Astrocyte (in vitro differentiated cells and primary cell): ENCODE measurements at regions not wholly inside any gene's neighbourhood (a gene's known extent, or its start where the extent isn't known, plus 50 kb on each side); places are given as distances from the start of the nearest gene placed in this dataset.
A peak's percentile ranks its signal among the peaks of the same experiment; 100 is the strongest.

Source experiments
- DNase-seq: peaks from one replicate; pipeline ENCODE4 v3.0.0-alpha.2; 2010; ENCODE audit warnings: low read depth
- FAIRE-seq: peaks from 2 replicates; lab custom pipeline; 2011; peaks lifted over from hg19 to GRCh38; lab: Jason Lieb, UNC
- H2AFZ ChIP-seq: 2 replicates; pipeline ENCODE4 v1.6.0; 2012; ENCODE audit warnings: low read depth, low read length, inconsistent platforms
- H3K27ac ChIP-seq: 2 replicates; pipeline ENCODE4 v1.5.1; 2011; ENCODE audit warnings: low read depth, low read length, inconsistent platforms
- H3K27me3 ChIP-seq: 2 replicates; pipeline ENCODE4 v1.6.0; 2011; ENCODE audit warnings: low read length, inconsistent platforms; ENCODE audit not compliant: insufficient read depth
- H3K36me3 ChIP-seq: 2 replicates; pipeline ENCODE4 v1.5.1; 2011; ENCODE audit warnings: low read length, inconsistent platforms; ENCODE audit not compliant: insufficient read depth
- H3K4me1 ChIP-seq: 2 replicates; pipeline ENCODE4 v1.5.1; 2011; ENCODE audit warnings: low read length, inconsistent platforms; ENCODE audit not compliant: insufficient read depth
- H3K4me2 ChIP-seq: 2 replicates; pipeline ENCODE4 v1.6.0; 2012; ENCODE audit warnings: low read length, inconsistent platforms
- H3K4me3 ChIP-seq: 2 replicates; pipeline ENCODE4 v1.5.1; 2011; ENCODE audit warnings: low read depth, mild to moderate bottlenecking, low read length, inconsistent platforms; ENCODE audit not compliant: insufficient read depth
- H3K79me2 ChIP-seq: 2 replicates; pipeline ENCODE4 v1.6.0; 2012; ENCODE audit warnings: mild to moderate bottlenecking, low read length, inconsistent platforms; ENCODE audit not compliant: insufficient read depth
- H3K9ac ChIP-seq: 2 replicates; pipeline ENCODE4 v1.6.0; 2012; ENCODE audit warnings: mild to moderate bottlenecking, low read length, inconsistent platforms
- H3K9me3 ChIP-seq: 2 replicates; pipeline ENCODE4 v1.5.1; 2012; ENCODE audit warnings: low read depth, mild to moderate bottlenecking, low read length, inconsistent platforms; ENCODE audit not compliant: insufficient read depth
- H4K20me1 ChIP-seq: 2 replicates; pipeline ENCODE4 v1.6.0; 2012; ENCODE audit warnings: low read length, inconsistent platforms; ENCODE audit not compliant: insufficient read depth
- H3K27ac Mint-ChIP-seq: one replicate; pipeline ENCODE4 v1.8.0; 2021; ENCODE audit warnings: mild to moderate bottlenecking, mixed read lengths; ENCODE audit not compliant: unreplicated experiment
- H3K27me3 Mint-ChIP-seq: one replicate; pipeline ENCODE4 v1.8.0; 2021; ENCODE audit warnings: low read depth, mixed read lengths; ENCODE audit not compliant: unreplicated experiment
- H3K36me3 Mint-ChIP-seq: one replicate; pipeline ENCODE4 v1.8.0; 2021; ENCODE audit warnings: low read depth, mixed read lengths; ENCODE audit not compliant: unreplicated experiment
- H3K4me1 Mint-ChIP-seq: one replicate; pipeline ENCODE4 v1.8.0; 2021; ENCODE audit warnings: low read depth, mixed read lengths; ENCODE audit not compliant: unreplicated experiment
- H3K4me3 Mint-ChIP-seq: one replicate; pipeline ENCODE4 v1.8.0; 2021; ENCODE audit warnings: mild to moderate bottlenecking, moderate library complexity, mixed read lengths; ENCODE audit not compliant: unreplicated experiment
- H3K9me3 Mint-ChIP-seq: one replicate; pipeline ENCODE4 v1.8.0; 2021; ENCODE audit warnings: mild to moderate bottlenecking, mixed read lengths; ENCODE audit not compliant: unreplicated experiment
- EZH2 ChIP-seq: IDR thresholded peaks from 2 replicates; pipeline ENCODE4 v1.6.1; 2012; ENCODE audit warnings: mild to moderate bottlenecking, low read length, inconsistent platforms; ENCODE audit not compliant: insufficient read depth
- TF ChIP-seq, protein P1 (sequence below): IDR thresholded peaks from 2 replicates; pipeline ENCODE4 v1.5.1; 2011; ENCODE audit warnings: low read depth, mild to moderate bottlenecking, inconsistent platforms, low read length, moderate library complexity; ENCODE audit not compliant: insufficient read depth

DNA sequence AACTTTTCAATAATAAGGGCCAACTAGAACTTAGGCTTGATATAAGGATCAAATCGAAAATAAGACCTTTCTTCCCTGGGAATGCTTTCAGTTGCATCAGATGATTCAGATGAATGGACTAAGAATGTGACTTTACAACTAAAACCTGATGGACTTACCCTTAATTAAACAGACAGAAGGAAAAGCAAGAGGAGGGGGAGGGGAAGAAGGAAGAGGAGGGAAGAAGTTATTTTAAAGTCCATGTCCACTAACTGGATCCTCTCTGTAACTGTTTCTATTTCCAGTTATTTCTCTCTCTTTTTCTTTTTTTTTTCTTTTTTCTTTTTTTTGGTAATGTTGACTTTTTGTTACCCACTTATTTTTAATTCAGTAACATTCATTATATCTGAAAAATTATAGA lies 486.0 kb downstream of the MAFB start:
- Mint-ChIP-seq H3K36me3 (no peaks in the 10 kb centered on the region), H3K4me3 (no peak overlapping the region), H3K27ac (no peak overlapping the region), H3K9me3 (no peaks in the 10 kb centered on the region), H3K27me3 (no peaks in the 10 kb centered on the region), H3K4me1 (no peaks in the 10 kb centered on the region)
- no peaks in the 10 kb centered on the region for H3K79me2 ChIP-seq
- no peak overlapping the region for H2AFZ ChIP-seq
- TF ChIP-seq, protein P1, sequence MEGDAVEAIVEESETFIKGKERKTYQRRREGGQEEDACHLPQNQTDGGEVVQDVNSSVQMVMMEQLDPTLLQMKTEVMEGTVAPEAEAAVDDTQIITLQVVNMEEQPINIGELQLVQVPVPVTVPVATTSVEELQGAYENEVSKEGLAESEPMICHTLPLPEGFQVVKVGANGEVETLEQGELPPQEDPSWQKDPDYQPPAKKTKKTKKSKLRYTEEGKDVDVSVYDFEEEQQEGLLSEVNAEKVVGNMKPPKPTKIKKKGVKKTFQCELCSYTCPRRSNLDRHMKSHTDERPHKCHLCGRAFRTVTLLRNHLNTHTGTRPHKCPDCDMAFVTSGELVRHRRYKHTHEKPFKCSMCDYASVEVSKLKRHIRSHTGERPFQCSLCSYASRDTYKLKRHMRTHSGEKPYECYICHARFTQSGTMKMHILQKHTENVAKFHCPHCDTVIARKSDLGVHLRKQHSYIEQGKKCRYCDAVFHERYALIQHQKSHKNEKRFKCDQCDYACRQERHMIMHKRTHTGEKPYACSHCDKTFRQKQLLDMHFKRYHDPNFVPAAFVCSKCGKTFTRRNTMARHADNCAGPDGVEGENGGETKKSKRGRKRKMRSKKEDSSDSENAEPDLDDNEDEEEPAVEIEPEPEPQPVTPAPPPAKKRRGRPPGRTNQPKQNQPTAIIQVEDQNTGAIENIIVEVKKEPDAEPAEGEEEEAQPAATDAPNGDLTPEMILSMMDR: no peak
- no peak for TF ChIP-seq EZH2
- no peaks in the 10 kb centered on the region for H4K20me1 ChIP-seq
- FAIRE-seq (no peak), DNase-seq (no peak)
- H3K9ac ChIP-seq: no peak overlapping the region
- H3K4me2 ChIP-seq: no peak overlapping the region
- H3K4me1 ChIP-seq: no peaks in the 10 kb centered on the region
- no peak overlapping the region for H3K27ac ChIP-seq
- H3K27me3 ChIP-seq: no peaks in the 10 kb centered on the region
- no peaks in the 10 kb centered on the region for H3K36me3 ChIP-seq
- no peak overlapping the region for H3K4me3 ChIP-seq
- H3K9me3 ChIP-seq: no peaks in the 10 kb centered on the region

DNA sequence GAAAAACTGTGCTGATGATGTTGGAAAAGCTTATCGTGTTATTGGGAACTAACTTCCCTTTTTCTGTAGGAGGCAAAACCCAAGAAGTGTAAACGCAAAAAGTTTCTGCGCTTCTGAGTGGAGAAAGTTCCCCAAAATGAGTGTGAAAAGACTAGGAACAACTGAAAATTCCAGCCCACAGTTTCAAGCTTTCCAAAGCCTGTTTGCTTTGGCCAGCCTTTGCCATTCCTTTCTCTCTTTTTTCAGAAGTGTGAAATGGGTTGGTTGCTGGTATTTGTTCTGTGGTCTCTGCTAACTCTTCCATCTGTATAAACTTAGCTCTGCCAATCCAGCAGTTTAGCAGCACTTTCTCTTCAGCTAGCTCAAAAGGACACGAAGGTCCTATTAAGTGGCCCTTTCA lies 491.3 kb downstream of the MAFB start:
- Histone ChIP-seq H3K27me3 (no peaks in the 10 kb centered on the region), H3K4me3 (no peak overlapping the region), H3K9me3 (no peaks in the 10 kb centered on the region), H4K20me1 (no peaks in the 10 kb centered on the region), H3K9ac (no peak overlapping the region), H3K27ac (no peak overlapping the region), H3K4me2 (peak overlapping the region; percentile 15), H3K36me3 (no peaks in the 10 kb centered on the region), H2AFZ (no peak overlapping the region), H3K79me2 (no peaks in the 10 kb centered on the region), H3K4me1 (no peaks in the 10 kb centered on the region)
- Mint-ChIP-seq H3K4me3 (no peak overlapping the region), H3K9me3 (no peaks in the 10 kb centered on the region), H3K4me1 (peaks cover 14% of the 10 kb centered on the region), H3K27me3 (peaks cover 2% of the 10 kb centered on the region), H3K27ac (no peak overlapping the region), H3K36me3 (no peaks in the 10 kb centered on the region)
- TF ChIP-seq, protein P1: no peak
- TF ChIP-seq EZH2: no peak
- peak; percentile 1 for DNase-seq
- no peak for FAIRE-seq

DNA sequence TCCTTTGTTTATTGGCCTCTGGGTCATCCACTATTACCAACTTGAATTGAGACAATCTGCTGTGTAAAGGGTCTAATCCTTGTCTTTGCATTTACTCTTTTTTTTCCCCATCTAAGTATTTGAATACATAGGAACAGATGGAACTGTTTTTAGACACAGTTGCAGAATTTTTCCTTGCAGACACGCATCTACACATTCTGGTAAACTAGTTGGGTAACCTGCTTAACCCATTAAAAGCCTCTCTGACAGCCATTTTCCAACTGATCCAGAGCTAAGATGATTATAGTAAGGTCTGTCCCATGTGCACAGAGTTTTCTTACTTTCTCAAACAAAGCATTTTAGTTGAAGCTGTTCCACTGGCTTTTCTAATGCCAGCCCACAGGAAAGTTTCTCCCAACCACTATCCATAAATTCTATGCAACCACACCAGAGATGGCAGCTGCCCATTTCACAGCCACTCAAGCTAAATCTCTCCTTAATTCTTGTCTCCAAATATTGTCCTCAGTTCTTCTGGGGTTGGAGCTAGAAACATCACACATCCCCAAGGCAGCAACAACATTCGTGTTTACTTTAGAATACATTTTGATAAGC lies 492.1 kb downstream of the MAFB start:
- H3K4me1 ChIP-seq: no peaks in the 10 kb centered on the region
- no peak for FAIRE-seq
- no peak overlapping the region for H3K4me3 Mint-ChIP-seq

More for the DNA sequence above, 492.1 kb downstream of the MAFB start:
- no peak overlapping the region for H3K4me3 ChIP-seq
- no peak overlapping the region for H3K27ac ChIP-seq
- no peak for TF ChIP-seq EZH2
- TF ChIP-seq, protein P1: no peak
- Mint-ChIP-seq H3K9me3 (no peaks in the 10 kb centered on the region), H3K27me3 (peaks cover 2% of the 10 kb centered on the region), H3K4me1 (peaks cover 20% of the 10 kb centered on the region), H3K27ac (no peak overlapping the region), H3K36me3 (no peaks in the 10 kb centered on the region)
- H2AFZ ChIP-seq: no peak overlapping the region
- H3K9me3 ChIP-seq: no peaks in the 10 kb centered on the region
- no peak overlapping the region for H3K4me2 ChIP-seq
- no peaks in the 10 kb centered on the region for H3K79me2 ChIP-seq
- no peaks in the 10 kb centered on the region for H3K27me3 ChIP-seq
- no peak for DNase-seq
- no peaks in the 10 kb centered on the region for H3K36me3 ChIP-seq
- H4K20me1 ChIP-seq: no peaks in the 10 kb centered on the region
- H3K9ac ChIP-seq: no peak overlapping the region
